GM18502 (cell line): ENCODE measurements at regions not wholly inside any gene's neighbourhood (a gene's known extent, or its start where the extent isn't known, plus 50 kb on each side); places are given as distances from the start of the nearest gene placed in this dataset.

Experiments used
- ATAC-seq: cut with Tn5 transposase; IDR thresholded peaks from one replicate; pipeline ENCODE4 v1.9.1; 2021; ENCODE audit warnings: mild to moderate bottlenecking; ENCODE audit not compliant: unreplicated experiment, poor library complexity

- peak; percentile 84 for ATAC-seq
These were observed 172.8 kb upstream of the RBMS1 start for GRCh38 chr2:160666154-160667060.

GRCh38 chr2:160667811-160668210, 174.2 kb upstream of the RBMS1 start:
- ATAC-seq: no peak

GRCh38 chr2:160670618-160671017, 177.0 kb upstream of the RBMS1 start:
- ATAC-seq: no peak

- no peak for ATAC-seq
These were observed 178.6 kb upstream of the RBMS1 start for GRCh38 chr2:160672211-160672610.

GRCh38 chr2:160674146-160674750, 180.6 kb upstream of the RBMS1 start:
- ATAC-seq: no peak

- ATAC-seq: no peak
These were observed 186.1 kb upstream of the RBMS1 start for GRCh38 chr2:160679686-160680085.

- ATAC-seq: no peak
These were observed 186.7 kb upstream of the RBMS1 start for GRCh38 chr2:160680294-160680693.

GRCh38 chr2:160680974-160681373, 187.4 kb upstream of the RBMS1 start:
- no peak for ATAC-seq

- no peak for ATAC-seq
These were observed 189.6 kb upstream of the RBMS1 start for GRCh38 chr2:160683206-160683605.

- ATAC-seq: no peak
These were observed 194.0 kb upstream of the RBMS1 start for GRCh38 chr2:160687629-160688028.

GRCh38 chr2:160689441-160689840, 195.8 kb upstream of the RBMS1 start:
- no peak for ATAC-seq

- ATAC-seq: no peak
These were observed 200.6 kb upstream of the RBMS1 start for GRCh38 chr2:160694221-160694620.

GRCh38 chr2:160694631-160695030, 201.0 kb upstream of the RBMS1 start:
- ATAC-seq: peak; percentile 55

- ATAC-seq: no peak
These were observed 201.9 kb upstream of the RBMS1 start for GRCh38 chr2:160695402-160696086.

- ATAC-seq: no peak
These were observed 202.5 kb upstream of the RBMS1 start for GRCh38 chr2:160696087-160696452.

- no peak for ATAC-seq
These were observed 204.2 kb upstream of the RBMS1 start for GRCh38 chr2:160697817-160698216.

- ATAC-seq: no peak
These were observed 206.6 kb upstream of the RBMS1 start for GRCh38 chr2:160700021-160700814.

GRCh38 chr2:160701822-160702221, 208.2 kb upstream of the RBMS1 start:
- no peak for ATAC-seq

GRCh38 chr2:160702754-160703153, 209.1 kb upstream of the RBMS1 start:
- no peak for ATAC-seq
